MV-4-11 (cell line): ENCODE measurements at regions not wholly inside any gene's neighbourhood (a gene's known extent, or its start where the extent isn't known, plus 50 kb on each side); places are given as distances from the start of the nearest gene placed in this dataset.
"Not testable (repeated sequence)": the region's sequence is repeated elsewhere in the genome, so short reads cannot be mapped to it uniquely, and the experiment has no call there.

Experiments used
- DNase-seq: peaks from one replicate; lab custom pipeline; 2025; lab: John Stamatoyannopoulos, UW

DNA sequence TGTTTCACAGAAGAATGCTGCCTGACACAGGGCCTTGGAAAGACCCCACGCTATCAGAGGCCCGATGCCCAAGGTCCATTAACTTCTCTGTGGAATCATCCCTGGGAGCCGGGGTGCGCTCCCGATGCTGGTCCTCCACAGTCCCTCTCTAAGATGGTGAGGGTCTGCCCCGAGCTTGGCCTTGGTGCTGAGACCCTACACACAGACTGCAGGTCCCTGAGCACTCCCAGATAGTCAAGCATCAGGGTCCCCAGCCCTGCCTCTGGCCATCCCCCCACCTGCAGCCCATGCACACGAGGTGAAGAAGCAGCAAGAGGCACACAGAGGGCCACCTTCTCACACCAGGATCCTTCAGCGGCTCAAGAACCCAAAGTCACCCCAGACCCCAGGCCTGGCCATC is 263.3 kb downstream of the MYCN start:
- no peak for DNase-seq

DNA sequence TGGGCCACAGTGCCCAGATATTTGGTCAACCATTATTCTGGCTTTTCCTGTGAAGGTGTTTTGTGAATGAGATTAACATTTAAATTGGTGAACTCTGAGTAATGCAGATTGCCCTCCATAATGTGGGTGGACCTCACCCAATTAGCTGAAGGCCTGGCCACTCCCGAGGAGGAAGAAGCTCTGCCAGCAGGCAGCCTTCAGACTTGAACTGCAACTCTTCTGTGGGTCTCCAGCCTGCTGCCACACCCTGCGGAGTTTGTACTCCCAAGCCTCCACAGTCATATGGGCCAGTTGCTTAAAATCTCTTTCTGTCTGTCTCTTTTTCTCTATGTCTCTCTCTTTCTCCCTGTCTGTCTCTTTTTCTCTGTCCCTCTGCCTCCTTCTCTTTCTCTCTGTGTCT is 262.7 kb downstream of the MYCN start:
- DNase-seq: no peak

DNA sequence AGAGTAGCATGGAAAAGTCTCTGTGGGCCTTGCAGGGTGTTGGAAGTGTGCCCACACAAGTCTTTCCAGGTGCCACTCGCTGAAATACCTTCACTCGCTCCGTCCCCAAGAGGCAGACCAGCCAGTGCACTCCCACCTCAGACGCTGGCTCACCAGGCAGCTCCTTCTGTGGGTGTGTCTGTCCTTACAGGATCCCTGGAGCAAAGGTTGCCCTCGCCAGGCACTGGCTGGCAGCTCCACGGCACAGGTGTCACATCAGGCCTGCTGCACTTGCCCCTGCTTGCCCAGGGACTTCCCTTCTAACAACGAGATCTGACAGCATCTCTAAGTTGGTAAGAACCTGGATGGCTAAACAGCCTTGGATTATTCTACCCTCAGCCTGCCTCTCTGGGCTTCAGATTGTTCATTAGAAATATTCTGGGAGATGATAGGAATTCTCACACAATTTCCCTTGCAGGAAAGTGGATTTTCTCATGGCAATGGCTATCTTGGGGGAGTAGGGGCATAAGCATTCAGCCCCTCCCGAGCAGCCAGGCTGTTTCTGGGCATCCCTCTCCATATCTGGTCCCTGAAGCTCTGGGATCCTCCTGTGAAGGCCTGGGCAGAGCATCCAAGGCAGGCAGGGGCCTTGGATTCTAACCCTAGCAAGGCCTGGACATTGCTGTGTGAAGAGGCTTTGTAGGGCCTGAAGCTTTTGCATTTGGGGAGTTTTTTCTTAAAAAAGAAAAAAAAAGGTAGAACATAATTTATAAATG is 262.1 kb downstream of the MYCN start:
- DNase-seq: no peak

DNA sequence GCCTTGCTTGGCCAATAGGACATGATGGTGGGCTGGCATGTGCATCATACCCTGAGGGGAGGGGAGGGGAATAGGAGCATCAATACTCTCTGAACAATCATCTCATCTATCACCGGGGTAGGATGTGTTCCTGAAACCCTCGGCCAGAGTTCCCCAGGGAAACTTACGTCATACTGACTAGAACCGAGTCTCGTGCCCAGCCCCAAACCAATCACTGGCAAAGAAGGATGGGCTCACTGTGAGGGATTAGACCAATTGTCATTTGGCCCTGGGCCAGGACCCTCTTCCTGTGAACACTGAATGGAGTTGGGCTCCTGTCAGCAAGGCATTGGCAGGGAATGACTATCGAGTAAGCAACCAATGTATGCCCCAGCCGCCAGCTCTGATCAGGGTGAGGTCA is 261.5 kb downstream of the MYCN start:
- DNase-seq: no peak

DNA sequence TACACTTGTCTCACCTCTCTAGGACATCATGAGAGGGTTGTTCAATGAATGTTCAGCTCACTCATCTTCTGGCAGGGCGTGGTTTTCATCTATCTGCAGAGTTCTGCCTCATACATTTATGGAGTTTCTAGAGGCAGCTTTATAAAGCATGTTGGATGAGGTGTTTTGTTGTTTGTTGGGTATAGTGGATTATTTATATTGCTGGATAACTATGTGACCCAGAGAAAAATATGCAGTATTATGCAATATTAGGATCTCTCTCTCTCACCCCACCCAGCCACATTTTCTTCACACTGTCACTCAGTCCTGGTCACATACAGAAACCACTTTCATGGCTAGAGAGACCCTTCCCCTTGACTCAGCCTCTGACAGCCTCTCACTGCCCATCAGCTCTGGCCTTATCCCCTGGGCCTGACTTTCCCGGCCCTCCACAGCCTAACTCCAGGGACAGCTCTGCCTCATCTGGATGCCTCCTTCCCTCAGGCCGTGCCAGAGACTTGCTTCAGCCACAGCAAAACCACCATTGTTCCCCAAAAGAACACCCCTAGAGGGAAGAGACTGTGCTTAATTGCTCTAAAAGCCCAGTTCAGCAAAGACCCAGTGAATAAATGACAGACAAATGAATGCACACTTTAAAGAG is 260.3 kb downstream of the MYCN start:
- no peak for DNase-seq

DNA sequence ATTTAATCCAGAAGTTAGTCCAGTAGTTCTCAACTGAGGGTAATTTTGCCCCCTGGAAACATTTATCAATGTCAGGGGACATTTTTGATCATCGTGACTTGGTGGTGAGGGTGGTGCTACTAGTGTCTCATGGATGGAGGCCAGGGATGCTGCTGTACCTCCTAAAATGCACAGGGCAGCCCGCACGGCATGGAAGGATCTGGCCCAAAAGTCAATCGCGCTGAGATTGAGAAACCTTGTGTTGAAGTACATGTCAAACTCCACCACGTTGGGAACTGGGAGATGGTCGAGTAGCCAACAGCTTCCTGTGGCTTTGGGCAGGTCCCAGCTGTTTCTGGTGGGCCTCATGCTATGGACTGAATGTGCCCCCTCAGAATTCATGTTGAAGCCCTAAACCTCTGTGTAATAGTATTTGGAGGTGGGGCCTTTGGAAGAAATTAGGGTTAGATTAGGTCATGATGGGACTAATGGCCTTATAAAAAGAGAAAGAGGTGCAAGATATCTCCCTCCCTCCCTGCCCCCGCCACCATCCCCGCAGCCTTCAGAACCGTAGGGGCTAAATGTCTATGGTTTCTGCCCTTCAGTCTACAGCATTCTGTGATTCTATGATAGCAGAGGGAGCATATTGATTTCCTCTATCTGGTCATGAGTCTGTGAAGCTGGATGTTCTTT is 259.7 kb downstream of the MYCN start:
- DNase-seq: no peak

DNA sequence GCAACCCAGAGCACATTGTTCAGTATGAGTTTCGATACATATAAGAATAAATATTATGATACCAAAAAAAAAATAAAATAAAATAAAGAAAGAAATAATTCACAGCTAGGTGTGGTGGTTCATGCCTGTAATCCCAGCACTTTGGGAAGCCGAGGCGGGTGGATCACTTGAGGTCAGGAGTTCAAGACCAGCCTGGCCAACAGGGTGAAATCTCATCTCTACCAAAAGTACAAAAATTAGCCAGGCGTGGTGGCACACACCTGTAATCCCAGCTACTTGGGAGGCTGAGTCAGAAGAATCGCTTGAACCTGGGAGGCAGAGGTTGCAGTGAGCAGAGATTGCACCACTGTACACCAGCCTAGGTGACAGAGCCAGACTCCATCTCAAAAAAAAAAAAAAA is 258.9 kb downstream of the MYCN start:
- not testable (repeated sequence) for DNase-seq

DNA sequence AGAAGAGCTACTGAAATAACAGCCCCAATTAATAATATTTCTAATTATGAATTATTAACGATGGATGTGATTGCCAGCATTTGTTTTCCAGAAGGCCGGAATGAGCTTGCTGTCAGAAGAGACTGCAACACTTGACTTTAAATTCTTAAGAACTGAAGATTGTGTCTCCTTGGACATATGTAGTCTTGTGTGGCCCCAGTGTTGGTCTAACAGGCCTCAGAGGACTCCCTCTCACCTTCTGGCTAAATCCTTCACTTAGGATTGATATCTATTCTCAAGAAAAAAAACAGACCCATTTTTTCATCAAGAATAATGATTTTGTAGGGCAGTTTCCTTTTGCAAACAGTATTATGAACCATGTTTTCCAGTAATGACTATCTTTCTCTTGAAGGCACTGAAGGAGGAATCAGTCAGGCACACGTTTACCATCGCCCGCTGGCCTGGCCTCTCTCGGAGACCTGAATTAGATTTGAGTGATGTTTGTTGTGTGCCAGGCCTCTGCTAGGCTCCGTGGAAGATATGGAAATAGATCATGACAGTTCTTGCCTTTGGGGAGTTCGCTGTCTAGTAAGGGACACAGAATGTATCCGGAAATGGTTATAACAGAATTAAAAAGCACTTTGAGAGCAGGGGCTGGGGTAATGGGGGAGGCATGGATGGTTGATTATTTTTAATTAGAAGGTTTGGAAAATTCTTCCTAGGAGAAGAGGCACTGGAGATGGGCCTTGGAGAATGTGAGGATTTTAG is 258.0 kb downstream of the MYCN start:
- no peak for DNase-seq

DNA sequence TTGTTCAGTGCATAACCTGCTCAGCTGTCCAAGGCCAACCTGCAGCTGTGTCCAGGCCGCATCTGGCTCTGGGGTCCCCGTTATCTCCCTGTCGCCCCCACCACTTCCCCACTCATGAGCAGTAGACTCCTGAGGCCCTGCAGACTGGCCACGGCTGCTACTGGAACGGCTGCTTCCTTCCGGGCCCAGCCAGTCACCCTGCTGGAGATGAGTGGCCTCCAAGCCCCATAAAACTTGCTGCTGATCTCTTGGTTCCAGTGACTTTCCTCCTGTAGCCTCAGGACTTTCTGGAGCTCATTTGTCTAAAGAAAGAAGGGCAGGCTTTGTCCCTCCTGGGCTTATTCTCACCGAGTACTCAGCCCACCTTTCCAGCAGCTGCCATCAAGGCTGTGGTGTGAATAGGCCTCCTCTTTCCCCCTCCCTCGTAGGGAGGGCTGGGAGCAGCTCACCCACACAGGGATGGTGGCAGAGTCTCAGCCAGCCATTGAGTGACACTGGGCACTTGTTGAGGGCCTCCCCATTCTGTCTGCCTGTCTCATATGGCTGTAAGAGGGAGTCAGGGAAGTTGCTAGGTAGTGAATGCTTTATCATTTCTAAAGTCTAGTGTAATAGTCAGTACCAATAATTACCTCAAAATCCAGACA is 257.3 kb downstream of the MYCN start:
- DNase-seq: no peak

DNA sequence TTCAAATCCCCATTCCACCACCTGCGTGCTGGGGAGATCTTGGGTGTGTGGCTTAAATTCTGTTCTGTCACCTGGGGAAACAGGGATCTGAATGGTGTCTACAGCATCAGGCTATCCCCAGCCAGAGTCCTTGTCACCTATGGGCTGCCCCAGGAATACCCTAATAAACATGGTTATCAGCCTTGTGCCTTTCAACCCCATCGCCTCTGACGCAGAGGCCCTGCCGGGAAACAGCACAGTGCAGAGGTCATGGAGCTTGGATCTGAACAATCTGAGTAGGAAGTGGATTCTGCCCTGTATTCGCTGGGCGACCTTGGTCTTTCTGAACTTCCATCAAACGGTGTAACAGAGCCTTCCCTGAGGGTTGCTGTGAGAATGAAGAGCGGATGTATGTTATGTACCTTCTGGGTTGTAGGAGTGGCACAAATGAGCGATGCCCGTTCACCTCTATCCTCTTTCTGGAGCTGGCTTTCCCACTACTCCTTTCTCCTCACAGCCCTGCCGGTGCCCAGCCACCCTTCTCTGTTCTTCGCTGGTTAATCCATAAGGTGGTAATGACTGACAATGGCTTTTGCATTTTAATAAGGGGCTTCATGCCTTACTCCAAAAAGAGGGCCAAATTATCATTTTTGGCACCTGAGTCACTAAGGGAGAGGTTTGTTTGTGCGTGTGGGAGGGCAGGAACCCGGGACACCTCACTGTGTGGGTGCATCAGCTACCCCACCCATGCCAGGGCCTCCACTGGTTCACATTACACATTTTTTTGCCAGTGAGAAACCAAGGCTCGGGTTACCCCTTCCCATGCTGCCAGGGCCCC is 256.5 kb downstream of the MYCN start:
- DNase-seq: no peak

DNA sequence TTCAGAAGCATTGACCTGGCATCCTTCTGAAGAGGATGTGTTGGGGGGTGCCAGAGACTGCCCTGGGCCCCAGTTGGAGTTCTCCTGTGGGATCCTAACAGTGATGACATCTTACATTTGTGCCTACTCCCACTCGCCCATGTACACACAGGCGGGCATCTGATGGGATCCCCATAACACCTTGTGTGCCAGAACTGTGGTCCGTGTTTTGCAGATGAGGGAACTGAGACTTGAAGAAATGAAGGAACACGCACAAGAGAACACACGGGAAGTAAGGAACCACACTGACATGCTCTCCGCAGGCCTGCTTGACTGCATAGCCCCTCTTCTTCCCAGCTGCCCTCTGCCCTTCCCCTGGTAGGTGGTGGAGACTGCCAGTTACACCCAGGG is 255.3 kb downstream of the MYCN start:
- no peak for DNase-seq

DNA sequence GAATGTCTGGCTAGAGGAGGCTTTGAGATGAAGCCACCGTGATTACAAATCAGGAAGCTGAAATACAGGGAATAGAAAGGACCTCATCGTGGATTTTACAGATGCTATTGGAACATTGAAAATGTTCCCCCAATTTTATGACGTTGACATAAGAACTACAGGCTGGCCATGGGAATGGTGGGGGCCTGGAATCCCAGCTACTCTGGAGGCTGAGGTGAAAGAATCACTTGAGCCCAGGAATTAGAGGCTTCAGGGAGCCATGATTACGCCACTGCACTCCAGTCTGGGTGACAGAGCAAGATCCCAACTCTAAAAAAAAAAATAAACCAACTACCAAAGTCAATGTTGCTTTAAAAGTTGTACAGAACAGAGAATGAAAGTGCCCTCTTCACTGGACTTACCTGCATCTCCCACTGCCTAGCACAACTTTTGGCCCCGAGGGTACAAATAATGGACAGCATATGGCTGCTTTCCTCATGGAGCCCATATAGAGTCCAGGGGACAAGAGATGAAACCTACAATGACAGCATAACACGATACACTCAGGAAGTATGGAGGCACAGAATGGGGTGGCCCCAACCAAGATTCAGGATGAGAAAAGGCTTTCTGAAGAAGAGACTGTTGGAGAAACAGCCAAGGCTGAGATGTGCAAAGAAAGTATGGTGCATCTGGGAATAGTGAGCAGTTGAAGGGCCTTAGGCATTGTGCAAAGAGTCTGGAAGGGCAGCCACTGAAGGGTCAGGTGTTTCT is 254.8 kb downstream of the MYCN start:
- no peak for DNase-seq

DNA sequence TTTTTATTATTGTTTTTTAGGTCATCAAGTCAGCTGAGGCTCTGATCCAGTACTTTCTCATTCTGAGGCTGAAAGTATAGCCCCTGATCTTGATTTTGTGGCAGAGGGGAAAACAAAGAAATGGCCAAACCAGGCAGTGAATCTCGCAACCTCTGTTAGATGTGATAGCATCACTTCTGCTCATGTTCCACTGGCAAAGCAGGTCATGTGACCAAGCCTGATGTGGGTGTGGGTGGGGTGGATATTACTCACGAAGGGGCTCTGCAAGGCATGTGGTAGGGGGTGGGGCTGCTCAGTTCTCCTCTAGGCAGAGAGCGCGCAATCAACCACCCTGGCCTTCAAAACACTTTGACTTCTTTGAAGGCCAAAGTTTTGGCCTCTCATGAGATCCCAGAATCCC is 254.2 kb downstream of the MYCN start:
- no peak for DNase-seq

DNA sequence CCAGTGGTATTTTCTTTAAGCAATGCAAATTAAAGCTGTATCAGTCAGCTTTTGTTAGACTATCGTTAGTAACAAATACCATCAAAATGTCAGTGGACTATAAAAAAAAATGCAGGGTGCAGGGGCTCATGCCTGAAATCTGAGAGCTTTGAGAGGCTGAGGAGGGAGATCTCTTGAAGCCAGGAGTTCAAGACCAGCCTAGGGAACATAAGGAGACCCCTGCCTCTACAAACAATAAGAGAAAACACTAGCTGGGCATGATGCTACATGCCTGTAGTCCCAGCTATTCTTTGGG is 253.7 kb downstream of the MYCN start:
- no peak for DNase-seq

DNA sequence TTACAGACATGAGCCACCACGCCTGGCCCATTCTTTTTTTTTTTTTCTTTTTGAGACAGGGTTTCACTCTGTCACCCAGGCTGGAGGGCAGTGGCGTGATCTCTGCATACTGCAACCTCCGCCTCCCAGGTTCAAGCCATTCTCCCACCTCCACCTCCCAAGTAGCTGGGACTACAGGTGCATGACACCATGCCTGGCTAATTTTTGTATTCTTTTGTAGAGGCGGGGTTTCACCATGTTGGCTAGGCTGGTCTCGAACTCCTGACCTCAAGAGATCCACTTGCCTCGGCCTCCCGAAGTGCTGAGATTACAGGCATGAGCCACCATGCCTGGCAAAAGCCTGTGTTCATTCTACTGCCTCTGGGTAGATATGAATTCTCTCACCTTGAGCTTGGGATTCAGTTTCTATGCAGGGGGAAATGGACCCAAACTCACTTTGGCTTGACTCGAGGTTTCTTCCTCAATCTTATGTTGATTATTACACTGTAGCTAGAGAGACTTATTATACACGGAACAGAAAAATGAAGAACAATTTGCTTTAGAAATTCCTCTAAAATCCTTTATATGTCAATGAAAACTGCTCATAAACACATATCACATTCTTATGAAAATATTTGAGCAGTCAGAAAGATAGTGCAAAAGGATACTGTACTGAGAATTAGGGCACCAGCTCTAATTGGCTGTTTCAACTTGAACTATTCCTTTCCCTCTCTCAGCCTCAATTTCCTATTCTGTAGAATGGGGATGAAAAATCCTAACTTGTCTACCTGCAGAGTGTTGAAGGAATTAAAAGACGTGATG is 252.3 kb downstream of the MYCN start:
- no peak for DNase-seq

DNA sequence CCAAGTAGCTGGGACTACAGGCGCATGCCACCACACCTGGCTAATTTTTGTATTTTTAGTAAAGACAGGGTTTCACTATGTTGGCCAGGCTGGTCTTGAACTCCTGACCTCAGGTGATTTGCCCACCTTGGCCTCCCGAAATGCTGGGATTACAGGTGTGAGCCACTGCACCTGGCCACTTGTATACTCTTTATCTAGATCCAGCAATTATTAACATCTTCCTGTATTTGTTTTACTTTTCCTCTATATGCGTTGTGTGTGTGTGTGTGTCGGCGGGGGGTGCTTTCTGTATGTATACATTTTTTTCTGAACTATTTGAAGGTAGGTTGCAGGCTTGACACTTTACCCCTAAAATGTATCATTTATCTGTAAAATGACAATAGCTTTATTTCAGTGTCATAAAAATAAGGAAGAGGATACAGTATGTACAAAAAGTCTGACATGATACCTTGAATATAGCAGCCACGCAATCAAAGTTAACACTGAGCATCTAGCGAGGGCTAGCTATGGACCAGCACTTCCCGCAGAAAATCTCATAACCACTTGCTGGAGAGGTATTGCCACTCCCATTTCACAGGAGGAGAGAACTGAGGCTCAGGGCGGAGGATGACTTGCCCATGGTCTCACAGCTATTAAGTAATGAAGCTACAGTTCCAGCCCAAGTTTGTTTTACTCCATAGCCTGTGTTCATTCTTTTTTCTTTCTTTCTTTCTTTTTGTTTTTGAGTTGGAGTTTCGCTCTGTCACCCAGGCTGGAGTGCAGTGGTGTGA is 251.3 kb downstream of the MYCN start:
- no peak for DNase-seq

DNA sequence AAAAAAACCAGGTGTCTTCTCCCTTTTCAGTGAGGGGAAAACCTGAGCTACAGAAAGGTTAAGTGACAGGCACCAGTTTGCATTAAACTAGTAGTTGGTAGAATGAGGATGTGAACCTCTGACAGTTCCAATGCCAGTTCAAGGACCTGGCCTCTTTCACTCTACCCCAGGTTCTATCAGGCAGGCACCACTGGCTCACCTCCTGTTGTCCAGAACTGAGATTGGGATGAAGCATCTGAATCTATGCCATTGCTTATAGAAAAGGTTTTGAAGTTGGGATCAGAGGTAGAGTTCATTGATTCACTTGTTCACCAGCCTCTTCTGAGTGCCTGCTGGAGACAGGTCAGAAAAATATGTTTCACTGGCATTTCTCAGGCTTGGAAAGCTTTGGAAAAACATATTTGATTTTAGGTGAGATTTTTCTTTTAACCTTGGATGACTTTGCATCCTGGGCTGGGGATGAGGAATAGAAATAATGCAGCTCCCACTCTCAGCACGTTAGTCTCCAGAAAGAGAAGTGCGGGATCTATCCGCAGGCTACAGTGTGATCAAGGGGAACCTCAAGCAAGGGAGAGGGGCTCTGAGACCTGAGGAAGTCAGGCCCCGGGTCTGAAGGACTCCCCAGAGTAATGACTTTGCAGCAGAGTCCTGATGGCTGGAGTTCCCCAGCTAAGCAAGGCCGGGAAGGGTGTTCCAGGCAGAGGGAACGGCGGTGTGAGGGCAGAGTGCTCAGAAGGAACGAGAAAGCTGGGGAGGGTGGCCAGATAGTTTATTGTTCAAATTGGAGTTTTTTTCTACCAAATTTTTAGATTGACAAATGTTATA is 250.3 kb downstream of the MYCN start:
- DNase-seq: no peak

DNA sequence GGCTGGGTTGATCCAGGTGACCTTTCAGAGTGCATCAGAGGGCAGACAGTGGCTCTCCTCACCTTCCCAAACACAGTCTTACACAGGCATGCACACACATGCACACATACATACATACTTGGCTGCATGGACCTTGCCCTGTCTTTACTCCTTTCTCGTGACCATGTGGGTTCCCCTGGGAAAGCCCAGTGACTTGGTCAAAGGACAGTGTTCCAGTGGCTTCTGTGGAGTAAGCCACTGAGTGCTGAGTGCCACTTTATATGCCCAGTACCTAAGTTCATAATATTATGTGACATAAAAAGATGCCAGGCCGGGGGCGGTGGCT is 249.4 kb downstream of the MYCN start:
- no peak for DNase-seq
